Osteoblast (primary cell): ENCODE measurements at regions not wholly inside any gene's neighbourhood (a gene's known extent, or its start where the extent isn't known, plus 50 kb on each side); places are given as distances from the start of the nearest gene placed in this dataset.

Experiments used
- DNase-seq: peaks from one replicate; pipeline ENCODE4 v3.0.0; 2011; ENCODE audit warnings: low spot score, mixed read lengths; ENCODE audit not compliant: insufficient read length; ENCODE audit errors: missing footprints
- H2AFZ ChIP-seq: 2 replicates; pipeline ENCODE4 v1.6.0; 2011; ENCODE audit warnings: mild to moderate bottlenecking, low read length
- H3K27ac ChIP-seq: 2 replicates; pipeline ENCODE4 v1.5.1; 2011; ENCODE audit warnings: mild to moderate bottlenecking, low read depth, low read length, moderate library complexity
- H3K27me3 ChIP-seq: 2 replicates; pipeline ENCODE4 v1.6.0; 2012; ENCODE audit warnings: mild to moderate bottlenecking, control low read depth, inconsistent platforms, low read length, moderate library complexity; ENCODE audit not compliant: insufficient read depth
- H3K36me3 ChIP-seq: 2 replicates; pipeline ENCODE4 v1.5.1; 2011; ENCODE audit warnings: mild to moderate bottlenecking, low read length, control low read depth, moderate library complexity; ENCODE audit not compliant: insufficient read depth
- H3K4me1 ChIP-seq: 2 replicates; pipeline ENCODE4 v1.5.1; 2011; ENCODE audit warnings: mild to moderate bottlenecking, low read length, control low read depth, moderate library complexity; ENCODE audit not compliant: insufficient read depth
- H3K4me2 ChIP-seq: 2 replicates; pipeline ENCODE4 v1.6.0; 2011; ENCODE audit warnings: mild to moderate bottlenecking, low read length; ENCODE audit not compliant: insufficient read depth
- H3K4me3 ChIP-seq: fragments of 200-600 bp; sonication (generic); 3 replicates; pipeline ENCODE4 v1.5.1; 2012; ENCODE audit warnings: mild to moderate bottlenecking, low read length, inconsistent platforms; ENCODE audit not compliant: insufficient read depth
- H3K79me2 ChIP-seq: 2 replicates; pipeline ENCODE4 v1.6.0; 2012; ENCODE audit warnings: mild to moderate bottlenecking, low read length, control low read depth, inconsistent platforms; ENCODE audit not compliant: insufficient read depth
- H3K9me3 ChIP-seq: 2 replicates; pipeline ENCODE4 v1.5.1; 2011; ENCODE audit warnings: low read depth, low read length, control low read depth
- H4K20me1 ChIP-seq: 2 replicates; pipeline ENCODE4 v1.6.0; 2012; ENCODE audit warnings: mild to moderate bottlenecking, low read length, control low read depth; ENCODE audit not compliant: insufficient read depth
- TF ChIP-seq, protein P1 (sequence below): IDR thresholded peaks from 2 replicates; pipeline ENCODE4 v1.5.1; 2011; ENCODE audit warnings: mild to moderate bottlenecking, low read depth, low read length, moderate library complexity; ENCODE audit errors: extremely low read depth

GRCh38 chr22:27060190-27060589 is 402.8 kb downstream of the MIAT start:
- H3K4me3 ChIP-seq: no peak overlapping the region
- H3K36me3 ChIP-seq: no peaks in the 10 kb centered on the region
- H3K27ac ChIP-seq: no peak overlapping the region
- DNase-seq: no peak
- no peaks in the 10 kb centered on the region for H3K79me2 ChIP-seq
- no peak overlapping the region for H2AFZ ChIP-seq
- no peak overlapping the region for H3K4me2 ChIP-seq
- no peaks in the 10 kb centered on the region for H3K4me1 ChIP-seq
- TF ChIP-seq, protein P1, sequence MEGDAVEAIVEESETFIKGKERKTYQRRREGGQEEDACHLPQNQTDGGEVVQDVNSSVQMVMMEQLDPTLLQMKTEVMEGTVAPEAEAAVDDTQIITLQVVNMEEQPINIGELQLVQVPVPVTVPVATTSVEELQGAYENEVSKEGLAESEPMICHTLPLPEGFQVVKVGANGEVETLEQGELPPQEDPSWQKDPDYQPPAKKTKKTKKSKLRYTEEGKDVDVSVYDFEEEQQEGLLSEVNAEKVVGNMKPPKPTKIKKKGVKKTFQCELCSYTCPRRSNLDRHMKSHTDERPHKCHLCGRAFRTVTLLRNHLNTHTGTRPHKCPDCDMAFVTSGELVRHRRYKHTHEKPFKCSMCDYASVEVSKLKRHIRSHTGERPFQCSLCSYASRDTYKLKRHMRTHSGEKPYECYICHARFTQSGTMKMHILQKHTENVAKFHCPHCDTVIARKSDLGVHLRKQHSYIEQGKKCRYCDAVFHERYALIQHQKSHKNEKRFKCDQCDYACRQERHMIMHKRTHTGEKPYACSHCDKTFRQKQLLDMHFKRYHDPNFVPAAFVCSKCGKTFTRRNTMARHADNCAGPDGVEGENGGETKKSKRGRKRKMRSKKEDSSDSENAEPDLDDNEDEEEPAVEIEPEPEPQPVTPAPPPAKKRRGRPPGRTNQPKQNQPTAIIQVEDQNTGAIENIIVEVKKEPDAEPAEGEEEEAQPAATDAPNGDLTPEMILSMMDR: no peak
- H3K27me3 ChIP-seq: peaks cover 24% of the 10 kb centered on the region
- H4K20me1 ChIP-seq: no peaks in the 10 kb centered on the region
- no peaks in the 10 kb centered on the region for H3K9me3 ChIP-seq

DNA sequence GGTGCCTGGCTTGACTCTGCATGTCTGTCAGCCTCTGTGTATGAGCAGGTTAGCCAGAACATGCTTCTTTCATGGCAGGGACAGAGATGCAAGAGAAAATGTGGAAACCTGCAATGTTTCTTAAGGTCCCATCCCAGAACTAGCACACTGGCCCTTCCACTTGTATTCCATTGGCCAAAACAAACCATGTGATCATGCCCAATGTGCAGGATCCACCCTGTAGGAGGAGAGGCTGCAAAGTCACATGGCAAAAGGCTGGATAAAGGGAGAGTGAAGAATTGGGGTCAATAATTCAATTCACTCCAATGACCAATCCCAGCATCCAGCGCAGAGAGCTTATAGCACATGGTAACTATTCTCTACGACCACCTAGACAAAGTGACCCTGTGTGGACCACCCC is 405.5 kb downstream of the MIAT start:
- TF ChIP-seq, protein P1: no peak
- H3K27me3 ChIP-seq: peaks cover 31% of the 10 kb centered on the region
- H3K9me3 ChIP-seq: no peaks in the 10 kb centered on the region
- H3K4me1 ChIP-seq: no peaks in the 10 kb centered on the region
- no peak for DNase-seq
- H3K4me2 ChIP-seq: no peak overlapping the region
- H4K20me1 ChIP-seq: no peaks in the 10 kb centered on the region
- H3K4me3 ChIP-seq: no peak overlapping the region
- no peak overlapping the region for H2AFZ ChIP-seq
- no peak overlapping the region for H3K27ac ChIP-seq
- H3K36me3 ChIP-seq: no peaks in the 10 kb centered on the region
- H3K79me2 ChIP-seq: no peaks in the 10 kb centered on the region

- H3K79me2 ChIP-seq: no peaks in the 10 kb centered on the region
- H3K36me3 ChIP-seq: no peaks in the 10 kb centered on the region
- no peak overlapping the region for H3K4me3 ChIP-seq
- H3K9me3 ChIP-seq: no peaks in the 10 kb centered on the region
- H3K4me1 ChIP-seq: no peaks in the 10 kb centered on the region
- TF ChIP-seq, protein P1: no peak
- no peak overlapping the region for H2AFZ ChIP-seq
- H3K27me3 ChIP-seq: peaks cover 28% of the 10 kb centered on the region
- H3K4me2 ChIP-seq: no peak overlapping the region
- H4K20me1 ChIP-seq: no peaks in the 10 kb centered on the region
- H3K27ac ChIP-seq: no peak overlapping the region
- DNase-seq: no peak
These were observed 406.0 kb downstream of the MIAT start for GRCh38 chr22:27063406-27063805.

GRCh38 chr22:27063841-27064240 is 406.5 kb downstream of the MIAT start:
- Histone ChIP-seq H2AFZ (no peak overlapping the region), H3K79me2 (no peaks in the 10 kb centered on the region), H3K9me3 (no peaks in the 10 kb centered on the region), H3K27me3 (peaks cover 28% of the 10 kb centered on the region), H3K4me3 (no peak overlapping the region), H3K4me1 (no peaks in the 10 kb centered on the region), H4K20me1 (no peaks in the 10 kb centered on the region), H3K36me3 (no peaks in the 10 kb centered on the region), H3K4me2 (no peak overlapping the region), H3K27ac (no peak overlapping the region)
- no peak for DNase-seq
- TF ChIP-seq, protein P1: no peak
